HG03558 (cell line): ENCODE measurements at regions not wholly inside any gene's neighbourhood (a gene's known extent, or its start where the extent isn't known, plus 50 kb on each side); places are given as distances from the start of the nearest gene placed in this dataset.
A peak's percentile ranks its signal among the peaks of the same experiment; 100 is the strongest.

Source experiments
- ATAC-seq: cut with Tn5 transposase; IDR thresholded peaks from one replicate; pipeline ENCODE4 v1.9.1; 2021; ENCODE audit warnings: moderate number of reproducible peaks; ENCODE audit not compliant: unreplicated experiment; ENCODE audit errors: extremely low read depth

GRCh38 chrX:20530406-20530921 is 263.8 kb upstream of the RPS6KA3 start:
- no peak for ATAC-seq

- ATAC-seq, result no peak
These were observed 263.0 kb upstream of the RPS6KA3 start for GRCh38 chrX:20529711-20530110.

GRCh38 chrX:20529301-20529700 is 262.6 kb upstream of the RPS6KA3 start:
- ATAC-seq, result no peak

GRCh38 chrX:20527558-20528011 is 260.9 kb upstream of the RPS6KA3 start:
- ATAC-seq, result no peak

- no peak for ATAC-seq
These were observed 260.3 kb upstream of the RPS6KA3 start for GRCh38 chrX:20527041-20527440.

GRCh38 chrX:20523626-20524312 is 257.1 kb upstream of the RPS6KA3 start:
- ATAC-seq, result no peak

GRCh38 chrX:20522420-20522819 is 255.7 kb upstream of the RPS6KA3 start:
- no peak for ATAC-seq

- no peak for ATAC-seq
These were observed 254.5 kb upstream of the RPS6KA3 start for GRCh38 chrX:20521222-20521621.

- no peak for ATAC-seq
These were observed 253.1 kb upstream of the RPS6KA3 start for GRCh38 chrX:20519826-20520225.

- ATAC-seq, result no peak
These were observed 252.4 kb upstream of the RPS6KA3 start for GRCh38 chrX:20519146-20519545.

GRCh38 chrX:20517565-20517964 is 250.9 kb upstream of the RPS6KA3 start:
- ATAC-seq, result no peak

- ATAC-seq, result peak; percentile 99
These were observed 249.2 kb upstream of the RPS6KA3 start for GRCh38 chrX:20515841-20516461.

- no peak for ATAC-seq
These were observed 247.6 kb upstream of the RPS6KA3 start for GRCh38 chrX:20514358-20514757.

GRCh38 chrX:20513185-20513584 is 246.5 kb upstream of the RPS6KA3 start:
- no peak for ATAC-seq

- no peak for ATAC-seq
These were observed 245.1 kb upstream of the RPS6KA3 start for GRCh38 chrX:20511792-20512191.

- no peak for ATAC-seq
These were observed 241.4 kb upstream of the RPS6KA3 start for GRCh38 chrX:20507901-20508620.

GRCh38 chrX:20506739-20507138 is 240.0 kb upstream of the RPS6KA3 start:
- no peak for ATAC-seq

GRCh38 chrX:20500949-20501348 is 234.2 kb upstream of the RPS6KA3 start:
- no peak for ATAC-seq

- no peak for ATAC-seq
These were observed 233.6 kb upstream of the RPS6KA3 start for GRCh38 chrX:20500171-20500865.

- ATAC-seq, result no peak
These were observed 233.1 kb upstream of the RPS6KA3 start for GRCh38 chrX:20499763-20500162.
